ENCODE measurements at regions not wholly inside any gene's neighbourhood (a gene's known extent, or its start where the extent isn't known, plus 50 kb on each side); places are given as distances from the start of the nearest gene placed in this dataset.

GRCh38 chr16:55042556-55043432, 112.1 kb downstream of the IRX5 start:
- H3K27ac ChIP-seq (ENCODE audit: low read length), result no peak overlapping the region
- H3K9me3 ChIP-seq (ENCODE audit: low read length), result no peaks in the 10 kb centered on the region
- BruUV-seq (replicated peaks), result no TSS peak
- no peaks in the 10 kb centered on the region for H3K79me2 ChIP-seq (ENCODE audit: low read length)
- ChIA-PET CTCF (no interaction called here), POLR2A (ENCODE audit: unreplicated experiment) (no interaction called here)
- H3K27me3 ChIP-seq (ENCODE audit: low read length), result no peaks in the 10 kb centered on the region
- H3K36me3 ChIP-seq (ENCODE audit: low read depth, low read length), result no peaks in the 10 kb centered on the region
- H3F3A ChIP-seq (ENCODE audit: low read length, unreplicated experiment), result no peaks in the 10 kb centered on the region
- intact Hi-C loops (cut with micrococcal nuclease), result no loop called here
- no peaks in the 10 kb centered on the region for H3K9me2 ChIP-seq (replicated peaks; ENCODE audit: low read length)
- no peak overlapping the region for H3K4me2 ChIP-seq (ENCODE audit: low read length)
- H3K4me3 ChIP-seq (ENCODE audit: low read length), result no peak overlapping the region
- H3K9ac ChIP-seq (ENCODE audit: low read length), result no peak overlapping the region
- no peaks in the 10 kb centered on the region for H4K20me1 ChIP-seq (ENCODE audit: low read length)
- ATAC-seq (no peak), DNase-seq (no peak)
- no peak for TF ChIP-seq EZH2 (IDR thresholded peaks at IDR 0.05; ENCODE audit: low read length, unreplicated experiment)
- no peak overlapping the region for H2AFZ ChIP-seq (ENCODE audit: low read length)
- no peaks in the 10 kb centered on the region for H3K4me1 ChIP-seq (ENCODE audit: insufficient read depth, low read length)

GRCh38 chr16:55043499-55043898, 112.8 kb downstream of the IRX5 start:
- no TSS peak for BruUV-seq (replicated peaks)
- H3K9ac ChIP-seq (ENCODE audit: low read length), result no peak overlapping the region
- no peak overlapping the region for H3K4me2 ChIP-seq (ENCODE audit: low read length)
- intact Hi-C loops (cut with micrococcal nuclease), result no loop called here
- CTCF ChIA-PET, result no interaction called here
- H3K27ac ChIP-seq (ENCODE audit: low read length), result no peak overlapping the region
- no peaks in the 10 kb centered on the region for H3F3A ChIP-seq (ENCODE audit: low read length, unreplicated experiment)
- H3K79me2 ChIP-seq (ENCODE audit: low read length), result no peaks in the 10 kb centered on the region
- H3K4me1 ChIP-seq (ENCODE audit: insufficient read depth, low read length), result no peaks in the 10 kb centered on the region
- TF ChIP-seq CTCF (conservative IDR thresholded peaks at IDR 0.05; ENCODE audit: low read depth, low read length) (no peak), EZH2phosphoT487 (IDR thresholded peaks at IDR 0.05; ENCODE audit: borderline replicate concordance, low read length) (no peak), EZH2 (IDR thresholded peaks at IDR 0.05; ENCODE audit: low read length, unreplicated experiment) (no peak)
- H4K20me1 ChIP-seq (ENCODE audit: low read length), result no peaks in the 10 kb centered on the region
- POLR2A ChIA-PET (ENCODE audit: unreplicated experiment), result no interaction called here
- no peak overlapping the region for H3K4me3 ChIP-seq (ENCODE audit: low read length)
- H3K9me2 ChIP-seq (replicated peaks; ENCODE audit: low read length), result no peaks in the 10 kb centered on the region
- no peaks in the 10 kb centered on the region for H3K36me3 ChIP-seq (ENCODE audit: low read depth, low read length)
- H3K9me3 ChIP-seq (ENCODE audit: low read length), result no peaks in the 10 kb centered on the region
- DNase-seq (no peak), ATAC-seq (no peak)
- H2AFZ ChIP-seq (ENCODE audit: low read length), result no peak overlapping the region
- H3K27me3 ChIP-seq (ENCODE audit: low read length), result no peaks in the 10 kb centered on the region

- H3F3A ChIP-seq (ENCODE audit: low read length, unreplicated experiment), result no peaks in the 10 kb centered on the region
- H3K36me3 ChIP-seq (ENCODE audit: low read depth, low read length), result no peaks in the 10 kb centered on the region
- H3K9ac ChIP-seq (ENCODE audit: low read length), result no peak overlapping the region
- H3K4me3 ChIP-seq (ENCODE audit: low read length), result no peak overlapping the region
- H3K79me2 ChIP-seq (ENCODE audit: low read length), result no peaks in the 10 kb centered on the region
- ATAC-seq (no peak), DNase-seq (no peak)
- H3K9me2 ChIP-seq (replicated peaks; ENCODE audit: low read length), result no peaks in the 10 kb centered on the region
- BruUV-seq (replicated peaks), result no TSS peak
- no peak overlapping the region for H2AFZ ChIP-seq (ENCODE audit: low read length)
- no peaks in the 10 kb centered on the region for H3K27me3 ChIP-seq (ENCODE audit: low read length)
- TF ChIP-seq EZH2 (IDR thresholded peaks at IDR 0.05; ENCODE audit: low read length, unreplicated experiment), result no peak
- no peak for TF ChIP-seq EZH2phosphoT487 (IDR thresholded peaks at IDR 0.05; ENCODE audit: borderline replicate concordance, low read length)
- TF ChIP-seq CTCF (conservative IDR thresholded peaks at IDR 0.05; ENCODE audit: low read depth, low read length), result no peak
- H3K4me1 ChIP-seq (ENCODE audit: insufficient read depth, low read length), result no peaks in the 10 kb centered on the region
- no peak overlapping the region for H3K4me2 ChIP-seq (ENCODE audit: low read length)
- CTCF ChIA-PET, result no interaction called here
- no peaks in the 10 kb centered on the region for H3K9me3 ChIP-seq (ENCODE audit: low read length)
- no peaks in the 10 kb centered on the region for H4K20me1 ChIP-seq (ENCODE audit: low read length)
- intact Hi-C loops (cut with micrococcal nuclease), result no loop called here
- POLR2A ChIA-PET (ENCODE audit: unreplicated experiment), result no interaction called here
- no peak overlapping the region for H3K27ac ChIP-seq (ENCODE audit: low read length)
These were observed 113.7 kb downstream of the IRX5 start for GRCh38 chr16:55044201-55044975.
